ENCODE measurements at regions not wholly inside any gene's neighbourhood (a gene's known extent, or its start where the extent isn't known, plus 50 kb on each side); places are given as distances from the start of the nearest gene placed in this dataset.

- intact Hi-C loops (cut with DNase I), result no loop called here
- H3K4me1 ChIP-seq, result no peaks in the 10 kb centered on the region
- no peaks in the 10 kb centered on the region for H3K9me3 ChIP-seq
- no peak for DNase-seq
- no peak overlapping the region for H3K4me3 ChIP-seq
- no peak for TF ChIP-seq CTCF (IDR thresholded peaks at IDR 0.05)
- H3K27me3 ChIP-seq, result no peaks in the 10 kb centered on the region
- H3K36me3 ChIP-seq, result no peaks in the 10 kb centered on the region
- no peak for ATAC-seq
- no peak overlapping the region for H3K27ac ChIP-seq
These were observed 242.1 kb downstream of the TMX3 start for GRCh38 chr18:68472701-68473295.

- Histone ChIP-seq H3K36me3 (no peaks in the 10 kb centered on the region), H3K27me3 (no peaks in the 10 kb centered on the region), H3K9me3 (no peaks in the 10 kb centered on the region), H3K27ac (no peak overlapping the region), H3K4me3 (no peak overlapping the region), H3K4me1 (no peaks in the 10 kb centered on the region)
- no peak for TF ChIP-seq CTCF (IDR thresholded peaks at IDR 0.05)
- intact Hi-C loops (cut with DNase I), result no loop called here
- DNase-seq (no peak), ATAC-seq (no peak)
These were observed 245.8 kb downstream of the TMX3 start for GRCh38 chr18:68469049-68469625.

- no peaks in the 10 kb centered on the region for H3K9me3 ChIP-seq
- intact Hi-C loops (cut with DNase I), result no loop called here
- H3K27ac ChIP-seq, result no peak overlapping the region
- DNase-seq, result no peak
- ATAC-seq, result no peak
- no peak overlapping the region for H3K4me3 ChIP-seq
- H3K27me3 ChIP-seq, result no peaks in the 10 kb centered on the region
- H3K4me1 ChIP-seq, result no peaks in the 10 kb centered on the region
- H3K36me3 ChIP-seq, result no peaks in the 10 kb centered on the region
- TF ChIP-seq CTCF (IDR thresholded peaks at IDR 0.05), result no peak
These were observed 247.0 kb downstream of the TMX3 start for GRCh38 chr18:68467957-68468356.

GRCh38 chr18:68467329-68467728 is 247.6 kb downstream of the TMX3 start:
- H3K9me3 ChIP-seq, result no peaks in the 10 kb centered on the region
- H3K4me1 ChIP-seq, result no peaks in the 10 kb centered on the region
- no peaks in the 10 kb centered on the region for H3K27me3 ChIP-seq
- no peaks in the 10 kb centered on the region for H3K36me3 ChIP-seq
- H3K4me3 ChIP-seq, result no peak overlapping the region
- H3K27ac ChIP-seq, result no peak overlapping the region
- no peak for TF ChIP-seq CTCF (IDR thresholded peaks at IDR 0.05)
- ATAC-seq (no peak), DNase-seq (no peak)
- intact Hi-C loops (cut with DNase I), result no loop called here

GRCh38 chr18:68466672-68467071 is 248.2 kb downstream of the TMX3 start:
- ATAC-seq (no peak), DNase-seq (no peak)
- intact Hi-C loops (cut with DNase I), result no loop called here
- Histone ChIP-seq H3K36me3 (no peaks in the 10 kb centered on the region), H3K4me3 (no peak overlapping the region), H3K9me3 (no peaks in the 10 kb centered on the region), H3K27me3 (no peaks in the 10 kb centered on the region), H3K4me1 (no peaks in the 10 kb centered on the region), H3K27ac (no peak overlapping the region)
- no peak for TF ChIP-seq CTCF (IDR thresholded peaks at IDR 0.05)

Measured in left lung (tissue), 4 donors.